ENCODE measurements at regions not wholly inside any gene's neighbourhood (a gene's known extent, or its start where the extent isn't known, plus 50 kb on each side); places are given as distances from the start of the nearest gene placed in this dataset.

DNA sequence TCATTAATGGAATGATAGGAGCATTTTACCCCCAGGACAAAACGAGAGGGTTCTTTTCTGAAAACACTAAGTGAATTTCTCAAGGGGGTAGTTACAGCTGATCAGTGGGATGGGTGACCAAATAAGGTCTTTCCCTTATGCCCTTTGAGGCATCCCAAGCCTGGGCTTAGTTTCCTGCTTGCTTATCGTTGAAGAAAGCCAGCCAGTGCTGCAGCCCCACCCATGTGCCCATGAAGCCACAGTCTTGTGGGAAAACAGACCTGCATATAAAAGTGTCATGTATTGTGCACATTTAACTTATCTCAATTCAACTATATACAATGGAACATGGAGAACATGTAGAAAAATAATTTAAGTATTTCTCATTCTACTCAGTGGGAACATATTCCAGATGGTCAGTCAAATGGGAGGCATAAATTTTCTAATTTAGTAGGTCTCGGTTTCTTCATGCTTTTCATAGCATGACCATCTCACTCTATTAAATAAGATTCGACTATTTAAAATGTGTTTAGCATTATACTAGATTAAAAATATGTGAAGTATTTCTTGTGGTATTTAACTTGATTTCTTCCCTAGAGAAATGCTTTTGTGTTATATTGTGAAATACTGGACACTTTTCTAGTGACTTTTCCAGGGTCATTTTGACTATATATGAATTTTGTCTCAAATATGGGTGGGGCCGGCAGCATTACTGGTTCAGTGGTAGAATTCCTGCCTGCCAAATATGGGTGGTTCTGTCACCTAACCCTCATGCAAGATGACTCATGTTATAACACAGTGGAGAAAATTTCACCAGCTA, 189.7 kb upstream of the SGCD start:
- Histone ChIP-seq H3K27ac (no peak overlapping the region), H3K36me3 (no peaks in the 10 kb centered on the region), H3K27me3 (no peaks in the 10 kb centered on the region), H3K4me3 (replicated peaks in 1 of 3) (no peak overlapping the region), H3K9me3 (no peaks in the 10 kb centered on the region), H3K4me1 (peaks cover 0 to 6% of the 10 kb centered on the region in 2 donors)
- TF ChIP-seq, protein P1, sequence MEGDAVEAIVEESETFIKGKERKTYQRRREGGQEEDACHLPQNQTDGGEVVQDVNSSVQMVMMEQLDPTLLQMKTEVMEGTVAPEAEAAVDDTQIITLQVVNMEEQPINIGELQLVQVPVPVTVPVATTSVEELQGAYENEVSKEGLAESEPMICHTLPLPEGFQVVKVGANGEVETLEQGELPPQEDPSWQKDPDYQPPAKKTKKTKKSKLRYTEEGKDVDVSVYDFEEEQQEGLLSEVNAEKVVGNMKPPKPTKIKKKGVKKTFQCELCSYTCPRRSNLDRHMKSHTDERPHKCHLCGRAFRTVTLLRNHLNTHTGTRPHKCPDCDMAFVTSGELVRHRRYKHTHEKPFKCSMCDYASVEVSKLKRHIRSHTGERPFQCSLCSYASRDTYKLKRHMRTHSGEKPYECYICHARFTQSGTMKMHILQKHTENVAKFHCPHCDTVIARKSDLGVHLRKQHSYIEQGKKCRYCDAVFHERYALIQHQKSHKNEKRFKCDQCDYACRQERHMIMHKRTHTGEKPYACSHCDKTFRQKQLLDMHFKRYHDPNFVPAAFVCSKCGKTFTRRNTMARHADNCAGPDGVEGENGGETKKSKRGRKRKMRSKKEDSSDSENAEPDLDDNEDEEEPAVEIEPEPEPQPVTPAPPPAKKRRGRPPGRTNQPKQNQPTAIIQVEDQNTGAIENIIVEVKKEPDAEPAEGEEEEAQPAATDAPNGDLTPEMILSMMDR (IDR thresholded peaks at IDR 0.05): no peak
- TF ChIP-seq POLR2A (IDR thresholded peaks at IDR 0.05): no peak
- no peak for DNase-seq
- intact Hi-C loops (cut with DNase I): no loop called here
- WGBS, 2 donors: 74 to 81% methylated on average over 5 of the region's 5 CpGs

DNA sequence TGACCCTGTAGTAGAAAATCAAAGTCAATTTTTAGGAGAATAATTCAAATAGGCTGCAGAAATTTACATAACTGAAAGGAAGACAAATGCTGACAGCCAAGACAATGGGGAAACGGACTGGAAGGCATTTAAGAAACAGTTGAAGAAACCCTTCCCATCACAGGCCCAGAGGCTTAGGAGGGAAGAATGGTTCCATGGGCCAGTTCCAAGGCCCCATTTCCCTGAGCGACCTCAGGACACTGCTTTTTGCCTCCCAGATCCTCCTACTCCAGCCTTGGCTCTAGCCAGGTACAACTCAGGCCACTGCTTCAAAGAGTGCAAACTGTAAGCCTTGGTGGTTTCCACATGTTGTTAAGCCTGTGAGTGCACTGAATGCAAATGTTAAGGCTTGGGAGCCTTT, 184.1 kb upstream of the SGCD start:
- H3K9me3 ChIP-seq: no peaks in the 10 kb centered on the region
- intact Hi-C loops (cut with DNase I): no loop called here
- H3K27me3 ChIP-seq: no peaks in the 10 kb centered on the region
- WGBS, 2 donors: 86 to 97% methylated on average over 2 of the region's 2 CpGs
- H3K4me3 ChIP-seq (replicated peaks in 1 of 3): no peak overlapping the region
- no peaks in the 10 kb centered on the region for H3K36me3 ChIP-seq
- no peak overlapping the region for H3K27ac ChIP-seq
- H3K4me1 ChIP-seq: no peaks in the 10 kb centered on the region
- DNase-seq: no peak
- TF ChIP-seq, protein P1 (IDR thresholded peaks at IDR 0.05): no peak
- TF ChIP-seq POLR2A (IDR thresholded peaks at IDR 0.05): no peak

DNA sequence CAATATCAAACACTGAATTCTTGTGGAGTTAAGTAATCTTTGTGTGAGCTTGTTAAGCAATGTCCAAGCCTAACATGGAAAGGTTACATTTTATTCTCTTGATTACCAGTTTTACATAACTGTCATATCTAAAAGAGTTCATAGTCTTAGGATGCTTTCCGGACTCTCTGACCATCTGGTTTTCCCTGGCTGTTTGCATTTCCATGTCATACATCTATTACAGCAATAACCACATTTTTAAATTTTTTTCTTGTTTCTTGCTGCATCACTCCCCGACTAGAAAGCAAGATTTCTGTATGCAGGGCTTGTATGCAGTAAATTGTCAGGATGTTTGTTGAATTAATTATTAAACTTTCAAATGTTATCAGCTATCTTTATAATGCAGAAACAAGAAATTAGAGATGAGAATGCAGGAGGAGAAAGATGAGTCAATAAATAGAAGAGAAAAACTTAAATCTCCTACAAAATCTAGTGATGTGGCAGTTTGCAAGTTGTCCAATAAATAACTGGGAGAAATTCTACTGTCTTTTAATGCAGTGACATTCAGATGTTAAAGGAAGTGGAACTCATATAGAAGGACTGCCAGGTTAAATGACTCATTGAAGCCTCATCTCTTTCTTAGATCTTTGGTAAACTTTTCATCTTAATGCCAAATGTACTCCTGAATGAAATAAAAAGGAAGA, 179.6 kb upstream of the SGCD start:
- no peak overlapping the region for H3K4me3 ChIP-seq (replicated peaks in 1 of 3)
- no peaks in the 10 kb centered on the region for H3K27me3 ChIP-seq
- no peaks in the 10 kb centered on the region for H3K36me3 ChIP-seq
- intact Hi-C loops (cut with DNase I): no loop called here
- TF ChIP-seq POLR2A (IDR thresholded peaks at IDR 0.05): no peak
- TF ChIP-seq, protein P1 (IDR thresholded peaks at IDR 0.05): no peak
- peaks cover 0 to 5% of the 10 kb centered on the region in 2 donors for H3K4me1 ChIP-seq
- no peak for DNase-seq
- no peaks in the 10 kb centered on the region for H3K9me3 ChIP-seq
- no peak overlapping the region for H3K27ac ChIP-seq
- whole genome bisulfite sequencing, 2 donors: 81 to 82% methylated on average over 2 of the region's 2 CpGs

DNA sequence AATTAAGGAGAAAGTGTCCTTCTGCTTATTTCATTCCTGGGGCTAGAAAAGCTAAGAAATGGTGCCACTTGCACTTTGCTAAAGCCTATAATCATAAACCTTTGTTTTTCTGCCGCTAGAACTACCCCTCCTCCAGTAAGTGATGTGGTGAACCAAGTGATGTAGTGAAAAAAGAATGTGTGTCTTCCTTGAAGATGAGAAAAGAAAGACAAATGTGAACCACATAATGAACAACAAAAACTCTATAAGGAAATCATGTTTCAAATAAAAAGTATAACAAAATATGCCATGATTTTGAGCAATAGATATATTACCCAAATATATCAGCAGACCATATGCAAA, 179.0 kb upstream of the SGCD start:
- DNase-seq: no peak
- no peaks in the 10 kb centered on the region for H3K36me3 ChIP-seq
- H3K9me3 ChIP-seq: no peaks in the 10 kb centered on the region
- intact Hi-C loops (cut with DNase I): no loop called here
- peaks cover 0 to 5% of the 10 kb centered on the region in 2 donors for H3K4me1 ChIP-seq
- TF ChIP-seq, protein P1 (IDR thresholded peaks at IDR 0.05): no peak
- no peak for TF ChIP-seq POLR2A (IDR thresholded peaks at IDR 0.05)
- H3K27me3 ChIP-seq: no peaks in the 10 kb centered on the region
- WGBS, 2 donors: 80 to 87% methylated on average over 1 of the region's 1 CpG
- no peak overlapping the region for H3K27ac ChIP-seq
- no peak overlapping the region for H3K4me3 ChIP-seq (replicated peaks in 1 of 3)

DNA sequence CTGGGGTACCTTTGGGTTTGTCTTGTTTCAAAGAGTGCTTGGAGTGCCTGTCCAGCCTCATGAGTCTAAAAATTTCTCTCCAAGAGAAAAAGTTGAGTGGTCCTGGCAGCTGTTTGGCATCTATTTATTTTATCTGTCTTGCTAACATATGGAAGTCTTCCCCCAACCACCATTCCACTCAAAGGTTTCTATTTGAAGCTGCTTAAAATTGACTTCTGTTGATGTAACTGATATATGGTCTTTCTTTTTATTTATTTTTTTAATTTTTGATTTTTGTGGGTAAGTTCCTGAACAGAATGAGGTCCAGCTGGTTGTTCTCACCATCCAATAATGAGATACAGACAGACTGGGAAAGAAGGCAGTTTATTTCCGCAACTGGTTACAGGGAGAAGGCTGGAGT, 178.7 kb upstream of the SGCD start:
- intact Hi-C loops (cut with DNase I): no loop called here
- no peaks in the 10 kb centered on the region for H3K36me3 ChIP-seq
- TF ChIP-seq, protein P1 (IDR thresholded peaks at IDR 0.05): no peak
- TF ChIP-seq POLR2A (IDR thresholded peaks at IDR 0.05): no peak
- H3K4me1 ChIP-seq: peaks cover 0 to 9% of the 10 kb centered on the region in 2 donors
- 84 to 97% methylated on average over 1 of the region's 1 CpG for WGBS, 2 donors
- no peak overlapping the region for H3K4me3 ChIP-seq (replicated peaks in 1 of 3)
- no peak for DNase-seq
- no peaks in the 10 kb centered on the region for H3K27me3 ChIP-seq
- no peaks in the 10 kb centered on the region for H3K9me3 ChIP-seq
- no peak overlapping the region for H3K27ac ChIP-seq
